ENCODE measurements at regions not wholly inside any gene's neighbourhood (a gene's known extent, or its start where the extent isn't known, plus 50 kb on each side); places are given as distances from the start of the nearest gene placed in this dataset.

DNA sequence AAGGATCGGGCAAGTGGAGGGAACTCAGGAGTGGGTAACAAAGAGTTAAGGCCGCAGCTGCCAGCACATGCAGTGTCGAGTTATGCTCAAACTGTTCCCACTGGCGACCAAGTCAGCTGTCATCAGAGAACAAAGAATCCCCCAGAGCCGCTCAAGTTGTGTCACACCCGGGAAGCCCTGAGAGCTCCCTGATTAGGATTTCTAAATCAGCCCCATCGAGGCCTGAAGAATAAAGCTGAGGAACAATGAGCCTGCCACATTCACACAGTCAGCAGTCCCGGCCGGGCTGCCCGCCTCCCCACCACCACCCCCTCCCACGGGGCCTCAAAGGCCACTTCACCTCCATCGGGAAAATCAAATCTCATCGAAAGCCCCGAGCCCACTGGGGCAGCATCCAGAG lies 84.5 kb downstream of the SOX9 start:
- TF ChIP-seq, protein P1, sequence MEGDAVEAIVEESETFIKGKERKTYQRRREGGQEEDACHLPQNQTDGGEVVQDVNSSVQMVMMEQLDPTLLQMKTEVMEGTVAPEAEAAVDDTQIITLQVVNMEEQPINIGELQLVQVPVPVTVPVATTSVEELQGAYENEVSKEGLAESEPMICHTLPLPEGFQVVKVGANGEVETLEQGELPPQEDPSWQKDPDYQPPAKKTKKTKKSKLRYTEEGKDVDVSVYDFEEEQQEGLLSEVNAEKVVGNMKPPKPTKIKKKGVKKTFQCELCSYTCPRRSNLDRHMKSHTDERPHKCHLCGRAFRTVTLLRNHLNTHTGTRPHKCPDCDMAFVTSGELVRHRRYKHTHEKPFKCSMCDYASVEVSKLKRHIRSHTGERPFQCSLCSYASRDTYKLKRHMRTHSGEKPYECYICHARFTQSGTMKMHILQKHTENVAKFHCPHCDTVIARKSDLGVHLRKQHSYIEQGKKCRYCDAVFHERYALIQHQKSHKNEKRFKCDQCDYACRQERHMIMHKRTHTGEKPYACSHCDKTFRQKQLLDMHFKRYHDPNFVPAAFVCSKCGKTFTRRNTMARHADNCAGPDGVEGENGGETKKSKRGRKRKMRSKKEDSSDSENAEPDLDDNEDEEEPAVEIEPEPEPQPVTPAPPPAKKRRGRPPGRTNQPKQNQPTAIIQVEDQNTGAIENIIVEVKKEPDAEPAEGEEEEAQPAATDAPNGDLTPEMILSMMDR (conservative IDR thresholded peaks at IDR 0.05; ENCODE audit: low read depth, low read length): no peak
- no peak for TF ChIP-seq EZH2 (IDR thresholded peaks at IDR 0.05; ENCODE audit: borderline replicate concordance, low read depth, low read length, poor library complexity, severe bottlenecking)

Measured in A673 (cell line).